ENCODE measurements at regions not wholly inside any gene's neighbourhood (a gene's known extent, or its start where the extent isn't known, plus 50 kb on each side); places are given as distances from the start of the nearest gene placed in this dataset.

GRCh38 chr7:32346253-32346652 lies 143.9 kb downstream of the LSM5 start:
- no peak for DNase-seq

DNA sequence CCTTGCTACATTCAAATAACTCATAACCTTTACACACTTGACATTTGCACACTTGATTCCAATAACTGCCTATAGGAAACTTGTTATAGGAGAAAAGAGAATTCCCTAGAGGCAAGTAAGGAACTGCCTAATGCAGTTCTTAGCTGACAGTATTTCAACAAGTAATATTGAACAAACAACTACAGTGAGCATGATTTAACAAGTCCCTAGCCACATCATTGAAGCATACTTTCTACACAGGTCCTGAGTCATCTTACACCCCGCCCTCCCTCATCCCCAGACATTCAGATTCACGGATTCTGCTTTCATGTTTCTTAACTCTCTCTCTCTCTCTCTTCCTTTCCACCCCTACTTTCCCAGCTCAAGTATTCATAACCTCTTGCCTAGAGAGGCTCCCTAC lies 153.5 kb downstream of the LSM5 start:
- DNase-seq, result no peak

GRCh38 chr7:32335107-32335506 lies 155.1 kb downstream of the LSM5 start:
- DNase-seq, result no peak

- no peak for DNase-seq
Measured at GRCh38 chr7:32330602-32331001, 159.6 kb downstream of the LSM5 start.

GRCh38 chr7:32326078-32326477 lies 164.1 kb downstream of the LSM5 start:
- DNase-seq, result no peak

DNA sequence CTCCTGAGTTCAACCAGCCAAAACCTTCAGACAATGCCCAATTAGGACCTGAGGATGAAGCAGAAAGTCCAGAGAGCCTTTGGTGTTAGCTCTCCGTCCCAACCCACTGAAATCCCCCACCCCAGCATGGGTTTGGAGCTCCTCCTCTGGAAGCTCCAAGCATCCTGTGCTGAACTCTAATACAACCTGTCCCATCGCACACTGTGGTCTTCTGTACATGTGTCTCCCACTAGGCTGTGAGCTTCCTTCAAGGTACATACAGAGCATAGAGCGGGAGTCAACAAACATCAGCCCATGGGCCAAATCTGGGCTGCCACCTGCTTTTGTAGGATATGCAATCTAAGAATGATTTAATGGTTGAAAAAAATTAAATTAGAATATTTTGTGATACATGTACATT lies 166.5 kb downstream of the LSM5 start:
- no peak for DNase-seq

DNA sequence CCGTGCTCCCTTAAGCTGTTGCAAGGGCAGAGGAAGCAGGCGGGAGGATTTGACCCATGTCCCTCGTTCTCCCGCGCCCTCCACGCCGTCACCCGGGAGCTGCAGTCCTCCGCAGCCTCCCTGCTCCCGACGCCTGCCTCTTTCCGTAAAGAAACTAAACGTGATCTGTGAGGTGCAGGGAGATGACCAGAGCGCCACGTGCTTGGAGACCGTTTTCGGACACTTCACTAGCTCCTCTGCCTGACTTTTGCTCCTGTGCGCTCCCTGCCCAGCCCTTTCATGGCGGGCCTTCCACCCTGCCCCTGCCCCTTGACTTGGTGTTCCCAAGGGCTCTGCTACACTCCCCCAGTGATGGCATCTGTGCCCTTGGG lies 171.2 kb downstream of the LSM5 start:
- no peak for DNase-seq

GRCh38 chr7:32318300-32319011 lies 171.7 kb downstream of the LSM5 start:
- no peak for DNase-seq

GRCh38 chr7:32316839-32317238 lies 173.3 kb downstream of the LSM5 start:
- DNase-seq, result no peak

DNA sequence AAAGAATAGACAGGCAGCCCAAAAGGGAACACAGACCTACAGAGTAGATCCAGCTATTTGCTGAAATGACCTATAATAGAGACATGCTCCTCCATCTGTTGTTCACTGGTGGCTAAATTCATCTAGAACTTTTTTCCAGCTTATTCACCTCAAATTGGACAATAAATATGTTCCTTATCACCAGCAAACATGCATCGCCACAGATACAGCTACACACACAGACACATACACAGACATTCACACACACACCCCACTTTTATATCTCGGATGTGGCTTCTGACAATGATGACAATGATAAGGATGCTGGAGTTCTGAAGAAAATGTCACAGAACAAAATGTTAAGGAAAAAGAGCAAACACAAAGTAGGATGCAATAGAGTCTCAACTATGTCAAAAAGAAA lies 175.4 kb downstream of the LSM5 start:
- DNase-seq, result no peak

- no peak for DNase-seq
Measured at GRCh38 chr7:32301427-32301826, 188.8 kb downstream of the LSM5 start.

DNA sequence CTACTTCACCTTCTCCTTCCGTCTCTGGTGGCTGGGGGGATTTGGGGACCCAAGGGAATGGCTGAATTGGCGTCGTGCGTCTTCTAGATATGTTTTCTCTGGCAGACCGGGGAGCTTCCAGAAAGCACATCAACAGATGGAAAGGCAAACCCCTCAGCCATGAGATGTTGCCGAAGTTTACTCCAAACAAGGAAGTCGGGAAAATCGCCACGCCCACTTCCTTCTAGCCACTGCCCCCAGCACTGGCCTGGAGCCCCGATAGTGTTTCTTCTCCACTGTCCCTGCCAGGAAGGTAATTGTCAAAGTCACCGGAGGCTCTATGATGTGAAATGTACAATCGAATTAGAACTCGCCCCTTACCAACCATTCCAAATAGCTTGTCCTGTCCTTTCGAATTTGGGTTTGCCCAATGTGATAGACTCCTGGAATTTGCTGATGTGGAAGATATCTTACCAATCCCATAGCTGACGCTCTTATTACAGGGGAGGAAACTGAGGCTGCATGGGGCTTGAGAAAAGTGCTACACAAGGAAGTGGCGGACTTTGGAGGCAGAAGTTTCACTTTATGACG lies 191.0 kb downstream of the LSM5 start:
- DNase-seq, result no peak

DNA sequence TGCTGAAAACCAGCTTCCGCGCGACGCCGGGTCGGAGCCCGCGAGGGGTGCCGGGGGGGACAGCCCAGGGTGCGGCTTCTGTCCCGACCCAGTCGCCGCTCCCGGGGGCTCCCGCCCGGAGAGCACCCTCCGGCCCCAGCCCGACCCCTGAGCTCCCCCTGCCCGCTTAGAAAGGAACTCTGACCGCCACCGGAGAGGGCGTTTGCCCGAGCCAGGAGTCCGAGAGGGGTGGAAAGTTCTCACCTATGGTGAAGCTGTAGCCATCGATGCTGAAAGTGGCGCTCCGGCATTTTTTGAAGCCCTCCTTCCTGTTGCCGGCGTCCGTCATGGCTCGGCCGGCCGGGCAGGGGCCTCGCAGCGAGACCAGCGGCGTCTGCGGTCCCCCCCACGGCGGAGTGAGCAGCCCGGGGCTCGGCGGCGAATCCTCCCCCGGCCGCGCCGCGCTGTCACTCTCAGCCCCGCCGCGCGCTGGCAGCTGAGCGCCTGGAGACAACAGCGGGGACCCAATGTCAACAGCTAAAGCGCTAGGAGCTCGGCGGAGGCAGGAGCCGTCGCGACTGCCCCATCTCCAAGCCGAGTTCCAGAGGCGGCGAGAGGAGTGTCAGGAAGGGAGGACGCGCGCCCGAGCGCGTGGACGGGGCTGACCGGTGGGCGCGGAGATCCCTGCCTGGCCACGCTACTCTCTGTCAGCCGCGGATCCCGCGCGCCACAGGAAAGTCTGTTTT lies 191.6 kb downstream of the LSM5 start:
- DNase-seq, result no peak

- DNase-seq, result no peak
Measured at GRCh38 chr7:32293833-32294232, 196.3 kb downstream of the LSM5 start.

GRCh38 chr7:32289651-32290414 lies 200.3 kb downstream of the LSM5 start:
- peak; percentile 32 for DNase-seq

- DNase-seq, result no peak
Measured at GRCh38 chr7:32285698-32286097, 204.5 kb downstream of the LSM5 start.

DNA sequence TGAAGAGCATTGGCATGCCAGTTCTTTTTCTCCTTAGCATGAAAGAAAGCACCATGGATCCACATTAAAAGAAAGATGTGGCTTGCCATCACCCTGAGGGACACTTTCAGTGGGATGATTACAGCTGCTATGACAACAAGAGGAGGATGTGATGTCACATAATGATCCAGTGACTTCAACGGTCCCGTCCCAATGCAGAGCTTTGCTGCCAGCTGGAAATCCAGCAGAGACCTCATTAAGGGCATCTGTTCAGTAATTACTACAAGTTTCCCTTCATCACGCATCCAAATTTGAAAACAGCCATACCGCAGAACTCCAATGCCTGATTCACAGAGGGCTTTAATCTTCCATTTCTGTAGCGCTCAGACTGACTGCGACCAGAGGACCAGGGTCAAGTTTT lies 206.6 kb downstream of the LSM5 start:
- DNase-seq, result no peak

DNA sequence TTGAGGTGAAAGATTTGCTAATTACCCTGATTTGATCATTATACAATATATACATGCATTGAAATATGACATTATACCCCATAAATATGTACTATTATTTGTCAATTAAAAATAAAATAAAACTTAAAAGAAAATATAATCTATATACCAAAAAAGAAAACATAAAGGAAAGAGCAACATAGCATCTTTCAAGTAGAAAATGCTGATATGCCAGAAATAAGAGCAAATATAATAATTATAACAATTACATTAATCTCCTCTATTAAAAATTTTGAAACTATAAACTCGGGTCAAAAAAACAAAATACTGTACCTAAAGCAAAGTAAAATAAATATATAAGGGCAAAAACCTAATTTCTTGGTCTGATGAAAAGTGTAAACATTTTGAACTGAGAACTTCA lies 209.3 kb upstream of the PDE1C start:
- DNase-seq, result no peak

- no peak for DNase-seq
Measured at GRCh38 chr7:32275216-32276009, 205.2 kb upstream of the PDE1C start.

DNA sequence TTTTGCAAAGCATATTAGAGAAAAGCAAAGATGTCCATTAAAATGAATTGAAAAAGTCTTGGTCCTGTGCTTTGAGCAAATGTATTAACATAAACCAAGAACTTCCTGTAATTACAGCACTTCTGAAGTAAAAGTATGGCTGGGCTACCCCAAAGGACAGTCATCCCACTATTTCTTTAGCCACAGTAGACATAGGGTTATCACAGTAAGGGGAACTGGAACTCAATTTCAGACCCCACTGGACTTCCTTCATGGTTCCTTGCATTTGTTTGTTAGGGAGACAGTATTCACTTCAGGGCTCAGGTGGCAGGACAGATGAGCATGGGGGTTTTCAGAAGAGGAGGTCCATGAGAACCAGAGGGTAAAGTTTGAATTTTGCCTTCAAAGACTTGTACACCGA lies 203.1 kb upstream of the PDE1C start:
- no peak for DNase-seq

DNA sequence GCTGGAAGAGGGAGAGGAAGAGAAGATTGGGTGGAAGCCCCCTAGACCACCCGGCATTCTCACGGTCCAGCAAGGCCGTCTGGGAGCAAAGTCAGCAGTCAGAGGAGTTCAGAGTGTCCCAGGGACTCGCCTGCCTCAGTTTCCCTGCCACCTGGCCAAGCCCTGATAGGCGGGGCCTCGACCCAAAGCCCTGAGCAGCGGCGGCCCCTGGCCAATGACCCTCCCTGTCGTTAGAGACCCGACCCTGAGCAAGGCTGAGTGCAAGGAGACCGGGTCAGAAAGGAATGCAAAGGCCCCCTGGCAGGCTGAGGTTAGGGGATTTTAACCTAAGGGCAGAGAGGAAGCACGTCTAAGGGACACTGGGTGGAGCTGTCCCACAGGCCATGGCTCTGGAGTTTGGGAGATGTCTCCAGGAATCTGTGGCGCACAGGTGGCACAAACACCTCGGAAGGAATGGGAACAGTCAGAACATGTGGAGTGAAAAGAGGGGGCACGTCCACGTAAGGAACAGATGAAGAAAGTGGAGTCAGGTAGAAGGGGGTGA lies 196.8 kb upstream of the PDE1C start:
- no peak for DNase-seq

GRCh38 chr7:32264702-32265284 lies 194.6 kb upstream of the PDE1C start:
- DNase-seq, result no peak
